ENCODE measurements at regions not wholly inside any gene's neighbourhood (a gene's known extent, or its start where the extent isn't known, plus 50 kb on each side); places are given as distances from the start of the nearest gene placed in this dataset.

GRCh38 chr15:25240461-25241021 lies 198.3 kb downstream of the UBE3A start:
- TF ChIP-seq ZFP30 (CRISPR knock-in tag; IDR thresholded peaks at IDR 0.05) = no peak
- no peak for TF ChIP-seq ZFP3 (CRISPR knock-in tag; IDR thresholded peaks at IDR 0.05)
- TF ChIP-seq CSRNP3 (CRISPR knock-in tag; IDR thresholded peaks at IDR 0.05) = no peak
- TF ChIP-seq GLIS3 (CRISPR knock-in tag; IDR thresholded peaks at IDR 0.05) = no peak
- no peak for TF ChIP-seq ARNTL (CRISPR knock-in tag; IDR thresholded peaks at IDR 0.05; ENCODE audit: borderline replicate concordance, low read depth)
- no peak for TF ChIP-seq CSDC2 (CRISPR knock-in tag; IDR thresholded peaks at IDR 0.05)
- no peak for TF ChIP-seq ZNF8 (CRISPR knock-in tag; IDR thresholded peaks at IDR 0.05)
- no peak for TF ChIP-seq OSR1 (CRISPR knock-in tag; IDR thresholded peaks at IDR 0.05)
- TF ChIP-seq ISL1 (CRISPR knock-in tag; IDR thresholded peaks at IDR 0.05) = no peak
- TF ChIP-seq TOX (CRISPR knock-in tag; IDR thresholded peaks at IDR 0.05; ENCODE audit: borderline replicate concordance) = no peak
- TF ChIP-seq ZNF70 (CRISPR knock-in tag; IDR thresholded peaks at IDR 0.05) = no peak
- TF ChIP-seq TCF4 (CRISPR knock-in tag; IDR thresholded peaks at IDR 0.05; ENCODE audit: borderline replicate concordance) = no peak
- TF ChIP-seq, protein P1, sequence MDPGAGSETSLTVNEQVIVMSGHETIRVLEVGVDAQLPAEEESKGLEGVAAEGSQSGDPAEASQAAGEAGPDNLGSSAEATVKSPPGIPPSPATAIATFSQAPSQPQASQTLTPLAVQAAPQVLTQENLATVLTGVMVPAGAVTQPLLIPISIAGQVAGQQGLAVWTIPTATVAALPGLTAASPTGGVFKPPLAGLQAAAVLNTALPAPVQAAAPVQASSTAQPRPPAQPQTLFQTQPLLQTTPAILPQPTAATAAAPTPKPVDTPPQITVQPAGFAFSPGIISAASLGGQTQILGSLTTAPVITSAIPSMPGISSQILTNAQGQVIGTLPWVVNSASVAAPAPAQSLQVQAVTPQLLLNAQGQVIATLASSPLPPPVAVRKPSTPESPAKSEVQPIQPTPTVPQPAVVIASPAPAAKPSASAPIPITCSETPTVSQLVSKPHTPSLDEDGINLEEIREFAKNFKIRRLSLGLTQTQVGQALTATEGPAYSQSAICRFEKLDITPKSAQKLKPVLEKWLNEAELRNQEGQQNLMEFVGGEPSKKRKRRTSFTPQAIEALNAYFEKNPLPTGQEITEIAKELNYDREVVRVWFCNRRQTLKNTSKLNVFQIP (CRISPR knock-in tag; IDR thresholded peaks at IDR 0.05; ENCODE audit: borderline replicate concordance, low read depth) = no peak
- TF ChIP-seq, protein P2, sequence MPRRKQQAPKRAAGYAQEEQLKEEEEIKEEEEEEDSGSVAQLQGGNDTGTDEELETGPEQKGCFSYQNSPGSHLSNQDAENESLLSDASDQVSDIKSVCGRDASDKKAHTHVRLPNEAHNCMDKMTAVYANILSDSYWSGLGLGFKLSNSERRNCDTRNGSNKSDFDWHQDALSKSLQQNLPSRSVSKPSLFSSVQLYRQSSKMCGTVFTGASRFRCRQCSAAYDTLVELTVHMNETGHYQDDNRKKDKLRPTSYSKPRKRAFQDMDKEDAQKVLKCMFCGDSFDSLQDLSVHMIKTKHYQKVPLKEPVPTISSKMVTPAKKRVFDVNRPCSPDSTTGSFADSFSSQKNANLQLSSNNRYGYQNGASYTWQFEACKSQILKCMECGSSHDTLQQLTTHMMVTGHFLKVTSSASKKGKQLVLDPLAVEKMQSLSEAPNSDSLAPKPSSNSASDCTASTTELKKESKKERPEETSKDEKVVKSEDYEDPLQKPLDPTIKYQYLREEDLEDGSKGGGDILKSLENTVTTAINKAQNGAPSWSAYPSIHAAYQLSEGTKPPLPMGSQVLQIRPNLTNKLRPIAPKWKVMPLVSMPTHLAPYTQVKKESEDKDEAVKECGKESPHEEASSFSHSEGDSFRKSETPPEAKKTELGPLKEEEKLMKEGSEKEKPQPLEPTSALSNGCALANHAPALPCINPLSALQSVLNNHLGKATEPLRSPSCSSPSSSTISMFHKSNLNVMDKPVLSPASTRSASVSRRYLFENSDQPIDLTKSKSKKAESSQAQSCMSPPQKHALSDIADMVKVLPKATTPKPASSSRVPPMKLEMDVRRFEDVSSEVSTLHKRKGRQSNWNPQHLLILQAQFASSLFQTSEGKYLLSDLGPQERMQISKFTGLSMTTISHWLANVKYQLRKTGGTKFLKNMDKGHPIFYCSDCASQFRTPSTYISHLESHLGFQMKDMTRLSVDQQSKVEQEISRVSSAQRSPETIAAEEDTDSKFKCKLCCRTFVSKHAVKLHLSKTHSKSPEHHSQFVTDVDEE (CRISPR knock-in tag; IDR thresholded peaks at IDR 0.05) = no peak
- no peak for ATAC-seq

DNA sequence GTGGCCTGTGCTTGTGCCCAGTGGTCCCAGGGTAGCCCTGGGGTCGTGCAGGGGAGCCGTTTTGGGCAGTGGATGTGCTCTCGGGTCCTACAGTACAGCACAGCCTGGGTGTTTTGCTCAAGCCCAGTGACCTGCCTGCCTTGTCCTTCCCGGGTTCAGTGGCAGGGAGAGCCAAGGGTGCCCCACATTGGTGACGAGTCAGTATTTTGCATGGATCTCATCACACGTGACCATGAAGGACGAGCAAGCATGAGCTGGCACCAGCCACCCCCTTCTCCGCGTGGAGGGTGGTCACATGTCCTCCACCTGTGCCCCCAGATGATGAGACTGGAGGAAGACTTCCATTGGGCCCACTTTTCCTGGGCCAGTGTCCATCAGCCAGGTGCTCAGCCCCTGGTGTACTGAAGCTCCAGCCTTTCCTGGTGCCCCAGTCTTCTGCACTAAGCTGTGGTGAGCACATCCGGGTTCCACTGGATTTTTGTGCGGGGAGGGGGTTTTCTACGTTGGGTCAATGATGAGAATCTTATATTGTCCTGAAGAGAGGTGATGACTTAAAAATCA lies 197.5 kb downstream of the UBE3A start:
- no peak for TF ChIP-seq ZFP3 (CRISPR knock-in tag; IDR thresholded peaks at IDR 0.05)
- TF ChIP-seq, protein P3, sequence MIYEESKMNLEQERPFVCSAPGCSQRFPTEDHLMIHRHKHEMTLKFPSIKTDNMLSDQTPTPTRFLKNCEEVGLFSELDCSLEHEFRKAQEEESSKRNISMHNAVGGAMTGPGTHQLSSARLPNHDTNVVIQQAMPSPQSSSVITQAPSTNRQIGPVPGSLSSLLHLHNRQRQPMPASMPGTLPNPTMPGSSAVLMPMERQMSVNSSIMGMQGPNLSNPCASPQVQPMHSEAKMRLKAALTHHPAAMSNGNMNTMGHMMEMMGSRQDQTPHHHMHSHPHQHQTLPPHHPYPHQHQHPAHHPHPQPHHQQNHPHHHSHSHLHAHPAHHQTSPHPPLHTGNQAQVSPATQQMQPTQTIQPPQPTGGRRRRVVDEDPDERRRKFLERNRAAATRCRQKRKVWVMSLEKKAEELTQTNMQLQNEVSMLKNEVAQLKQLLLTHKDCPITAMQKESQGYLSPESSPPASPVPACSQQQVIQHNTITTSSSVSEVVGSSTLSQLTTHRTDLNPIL (CRISPR knock-in tag; IDR thresholded peaks at IDR 0.05; ENCODE audit: low read depth) = no peak
- no peak for ATAC-seq

DNA sequence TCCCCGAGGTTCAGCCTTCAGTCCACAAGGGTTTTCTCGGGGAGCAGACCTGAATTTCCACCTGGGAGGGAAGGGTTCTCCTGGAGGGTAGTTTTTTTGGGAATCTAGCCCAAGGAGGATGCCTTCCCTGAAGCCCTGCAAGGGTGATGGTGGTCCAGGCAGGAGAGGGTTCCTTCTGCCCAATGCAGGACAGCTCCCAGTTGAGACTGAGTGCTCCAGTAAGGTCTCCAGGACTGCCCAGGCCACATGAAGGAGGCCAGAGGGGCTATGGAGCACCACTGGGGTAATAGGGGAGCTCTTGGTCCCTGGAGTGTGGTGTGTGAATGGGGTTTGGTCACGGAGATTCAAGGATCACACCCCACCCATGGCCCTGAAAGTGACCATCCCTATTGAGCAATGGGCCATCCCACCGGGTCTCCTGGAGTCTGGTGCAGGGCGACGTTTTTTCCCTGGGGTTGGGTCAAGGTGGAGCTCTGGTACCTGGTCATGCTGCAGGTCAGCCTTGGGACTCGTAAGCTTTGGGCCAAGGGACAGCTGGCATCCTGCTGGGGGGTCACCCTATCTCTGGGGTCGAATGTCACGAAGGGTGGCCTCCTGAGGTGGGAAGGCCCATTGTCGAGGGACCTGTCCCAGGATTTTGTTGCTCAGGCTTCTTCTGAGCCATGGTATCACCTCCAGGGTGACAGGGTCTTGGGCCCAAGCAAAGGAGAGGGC lies 196.5 kb downstream of the UBE3A start:
- no peak for TF ChIP-seq ZFP30 (CRISPR knock-in tag; IDR thresholded peaks at IDR 0.05)
- TF ChIP-seq GLIS3 (CRISPR knock-in tag; IDR thresholded peaks at IDR 0.05) = no peak
- TF ChIP-seq, protein P4, sequence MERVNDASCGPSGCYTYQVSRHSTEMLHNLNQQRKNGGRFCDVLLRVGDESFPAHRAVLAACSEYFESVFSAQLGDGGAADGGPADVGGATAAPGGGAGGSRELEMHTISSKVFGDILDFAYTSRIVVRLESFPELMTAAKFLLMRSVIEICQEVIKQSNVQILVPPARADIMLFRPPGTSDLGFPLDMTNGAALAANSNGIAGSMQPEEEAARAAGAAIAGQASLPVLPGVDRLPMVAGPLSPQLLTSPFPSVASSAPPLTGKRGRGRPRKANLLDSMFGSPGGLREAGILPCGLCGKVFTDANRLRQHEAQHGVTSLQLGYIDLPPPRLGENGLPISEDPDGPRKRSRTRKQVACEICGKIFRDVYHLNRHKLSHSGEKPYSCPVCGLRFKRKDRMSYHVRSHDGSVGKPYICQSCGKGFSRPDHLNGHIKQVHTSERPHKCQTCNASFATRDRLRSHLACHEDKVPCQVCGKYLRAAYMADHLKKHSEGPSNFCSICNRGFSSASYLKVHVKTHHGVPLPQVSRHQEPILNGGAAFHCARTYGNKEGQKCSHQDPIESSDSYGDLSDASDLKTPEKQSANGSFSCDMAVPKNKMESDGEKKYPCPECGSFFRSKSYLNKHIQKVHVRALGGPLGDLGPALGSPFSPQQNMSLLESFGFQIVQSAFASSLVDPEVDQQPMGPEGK (CRISPR knock-in tag; IDR thresholded peaks at IDR 0.05; ENCODE audit: borderline replicate concordance) = no peak
- no peak for ATAC-seq
